HG02943 (cell line): ENCODE measurements at regions not wholly inside any gene's neighbourhood (a gene's known extent, or its start where the extent isn't known, plus 50 kb on each side); places are given as distances from the start of the nearest gene placed in this dataset.

Experiments
- ATAC-seq: cut with Tn5 transposase; IDR thresholded peaks from one replicate; pipeline ENCODE4 v1.9.1; 2021; ENCODE audit warnings: mild to moderate bottlenecking, low read depth, moderate library complexity; ENCODE audit not compliant: unreplicated experiment

- no peak for ATAC-seq
Observed at GRCh38 chr11:131223198-131223991, 147.0 kb upstream of the NTM start.

- ATAC-seq: no peak
Observed at GRCh38 chr11:131228378-131228777, 142.0 kb upstream of the NTM start.

GRCh38 chr11:131229221-131229620 lies 141.2 kb upstream of the NTM start:
- no peak for ATAC-seq

- no peak for ATAC-seq
Observed at GRCh38 chr11:131231317-131231940, 139.0 kb upstream of the NTM start.

- no peak for ATAC-seq
Observed at GRCh38 chr11:131232261-131232660, 138.2 kb upstream of the NTM start.

- ATAC-seq: no peak
Observed at GRCh38 chr11:131234221-131234620, 136.2 kb upstream of the NTM start.

- no peak for ATAC-seq
Observed at GRCh38 chr11:131235328-131236298, 134.8 kb upstream of the NTM start.

GRCh38 chr11:131240421-131240820 lies 130.0 kb upstream of the NTM start:
- ATAC-seq: no peak

GRCh38 chr11:131242476-131243000 lies 127.9 kb upstream of the NTM start:
- no peak for ATAC-seq

- ATAC-seq: no peak
Observed at GRCh38 chr11:131246156-131246555, 124.3 kb upstream of the NTM start.

GRCh38 chr11:131246663-131247062 lies 123.8 kb upstream of the NTM start:
- no peak for ATAC-seq

GRCh38 chr11:131248588-131248987 lies 121.8 kb upstream of the NTM start:
- ATAC-seq: no peak

- ATAC-seq: no peak
Observed at GRCh38 chr11:131253142-131253655, 117.2 kb upstream of the NTM start.

- no peak for ATAC-seq
Observed at GRCh38 chr11:131253656-131254151, 116.7 kb upstream of the NTM start.

GRCh38 chr11:131254254-131254653 lies 116.2 kb upstream of the NTM start:
- ATAC-seq: no peak

GRCh38 chr11:131274233-131274632 lies 96.2 kb upstream of the NTM start:
- no peak for ATAC-seq

- ATAC-seq: no peak
Observed at GRCh38 chr11:131275580-131275979, 94.8 kb upstream of the NTM start.

- ATAC-seq: no peak
Observed at GRCh38 chr11:131278472-131278871, 91.9 kb upstream of the NTM start.

- no peak for ATAC-seq
Observed at GRCh38 chr11:131279654-131280384, 90.6 kb upstream of the NTM start.

- no peak for ATAC-seq
Observed at GRCh38 chr11:131281316-131281715, 89.1 kb upstream of the NTM start.
